DOHH2 (cell line): ENCODE measurements at regions not wholly inside any gene's neighbourhood (a gene's known extent, or its start where the extent isn't known, plus 50 kb on each side); places are given as distances from the start of the nearest gene placed in this dataset.

Source experiments
- EZH2phosphoT487 ChIP-seq: fragments of 200-600 bp; sonication (generic); IDR thresholded peaks from 2 replicates; pipeline ENCODE4 v1.6.1; 2017; ENCODE audit warnings: borderline replicate concordance, mild to moderate bottlenecking, antibody characterized with exemption, low read length, moderate library complexity, mixed read lengths
- TF ChIP-seq, protein P1 (sequence below): fragments of 200-600 bp; sonication (generic); IDR thresholded peaks from one replicate; pipeline ENCODE4 v1.5.1; 2014; ENCODE audit warnings: antibody characterized with exemption, mild to moderate bottlenecking, low read depth, low read length; ENCODE audit not compliant: poor library complexity, severe bottlenecking

DNA sequence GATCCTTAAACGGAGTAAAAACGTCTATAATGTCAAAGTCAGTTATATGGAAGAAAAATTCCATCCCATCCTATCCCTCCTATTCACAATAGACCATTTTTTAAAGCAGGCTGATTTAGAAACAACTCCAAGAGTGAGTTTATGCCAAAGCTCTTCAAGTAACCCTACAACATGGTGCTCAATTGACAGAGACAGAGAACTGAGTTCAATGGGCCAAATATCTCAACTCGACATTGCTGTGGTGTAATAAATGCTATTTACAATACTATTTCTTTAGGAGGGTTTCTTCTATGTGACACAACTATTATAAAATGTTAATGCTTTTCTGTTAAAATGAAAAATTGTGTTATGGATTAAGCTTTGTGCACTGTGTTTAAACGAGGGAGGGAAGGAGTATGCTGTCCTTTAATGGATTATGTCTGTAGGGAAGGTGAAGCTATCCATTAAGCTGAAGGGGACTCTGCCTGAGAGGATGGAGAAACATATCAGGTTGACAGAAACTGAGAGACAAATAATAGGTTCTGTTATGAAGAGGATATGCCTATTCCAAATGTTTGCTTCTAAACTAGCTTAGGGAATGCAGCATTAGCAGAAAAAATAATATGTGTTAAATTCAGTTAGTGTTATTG, 362.5 kb upstream of the CHRM3 start:
- TF ChIP-seq, protein P1, sequence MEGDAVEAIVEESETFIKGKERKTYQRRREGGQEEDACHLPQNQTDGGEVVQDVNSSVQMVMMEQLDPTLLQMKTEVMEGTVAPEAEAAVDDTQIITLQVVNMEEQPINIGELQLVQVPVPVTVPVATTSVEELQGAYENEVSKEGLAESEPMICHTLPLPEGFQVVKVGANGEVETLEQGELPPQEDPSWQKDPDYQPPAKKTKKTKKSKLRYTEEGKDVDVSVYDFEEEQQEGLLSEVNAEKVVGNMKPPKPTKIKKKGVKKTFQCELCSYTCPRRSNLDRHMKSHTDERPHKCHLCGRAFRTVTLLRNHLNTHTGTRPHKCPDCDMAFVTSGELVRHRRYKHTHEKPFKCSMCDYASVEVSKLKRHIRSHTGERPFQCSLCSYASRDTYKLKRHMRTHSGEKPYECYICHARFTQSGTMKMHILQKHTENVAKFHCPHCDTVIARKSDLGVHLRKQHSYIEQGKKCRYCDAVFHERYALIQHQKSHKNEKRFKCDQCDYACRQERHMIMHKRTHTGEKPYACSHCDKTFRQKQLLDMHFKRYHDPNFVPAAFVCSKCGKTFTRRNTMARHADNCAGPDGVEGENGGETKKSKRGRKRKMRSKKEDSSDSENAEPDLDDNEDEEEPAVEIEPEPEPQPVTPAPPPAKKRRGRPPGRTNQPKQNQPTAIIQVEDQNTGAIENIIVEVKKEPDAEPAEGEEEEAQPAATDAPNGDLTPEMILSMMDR, result no peak
- no peak for TF ChIP-seq EZH2phosphoT487
